Neural cell (in vitro differentiated cells): ENCODE measurements at regions not wholly inside any gene's neighbourhood (a gene's known extent, or its start where the extent isn't known, plus 50 kb on each side); places are given as distances from the start of the nearest gene placed in this dataset.

Source experiments
- EZH2 ChIP-seq: fragments of 200-600, 300-800 bp; shearing (Covaris generic), sonication (generic); IDR thresholded peaks from 2 replicates; pipeline ENCODE4 v1.6.1; 2014; ENCODE audit warnings: antibody characterized with exemption, low read length, borderline replicate concordance, mild to moderate bottlenecking; ENCODE audit not compliant: insufficient read depth, poor library complexity, severe bottlenecking
- TAF1 ChIP-seq: IDR thresholded peaks from 2 replicates; pipeline ENCODE4 v1.6.1; 2012; ENCODE audit warnings: low read depth

- TF ChIP-seq EZH2 = no peak
- TF ChIP-seq TAF1 = no peak
Observed at GRCh38 chrX:924017-924416, 288.4 kb downstream of the CRLF2 start.
